Neural progenitor cell (in vitro differentiated cells): ENCODE measurements at regions not wholly inside any gene's neighbourhood (a gene's known extent, or its start where the extent isn't known, plus 50 kb on each side); places are given as distances from the start of the nearest gene placed in this dataset.

Experiments
- DNase-seq: peaks from one replicate; pipeline ENCODE4 v3.0.0-alpha.2; 2016; ENCODE audit warnings: low spot score
- H2AFZ ChIP-seq: fragments of 200-600 bp; sonication (generic); replicated peaks from 2 replicates; pipeline ENCODE4 v1.6.1; 2016; ENCODE audit warnings: antibody characterized with exemption
- H3F3A ChIP-seq: fragments of 200-600 bp; sonication (generic); 2 replicates; pipeline ENCODE4 v1.6.1; 2016; ENCODE audit warnings: antibody characterized with exemption, low read depth
- H3K27ac ChIP-seq: fragments of 200-600 bp; sonication (generic); 2 replicates; pipeline ENCODE4 v1.5.1; 2016; ENCODE audit warnings: mild to moderate bottlenecking
- H3K27me3 ChIP-seq: fragments of 200-600 bp; sonication (generic); 2 replicates; pipeline ENCODE4 v1.6.1; 2016; ENCODE audit warnings: mild to moderate bottlenecking, moderate library complexity
- H3K36me3 ChIP-seq: fragments of 200-600 bp; sonication (generic); 2 replicates; pipeline ENCODE4 v1.5.1; 2016
- H3K4me1 ChIP-seq: fragments of 200-600 bp; sonication (generic); 2 replicates; pipeline ENCODE4 v1.6.1; 2016; ENCODE audit warnings: mixed run types
- H3K4me2 ChIP-seq: fragments of 200-600 bp; sonication (generic); 2 replicates; pipeline ENCODE4 v1.6.1; 2016
- H3K4me3 ChIP-seq: fragments of 200-600 bp; sonication (generic); 2 replicates; pipeline ENCODE4 v1.5.1; 2016
- H3K79me2 ChIP-seq: fragments of 200-600 bp; sonication (generic); 2 replicates; pipeline ENCODE4 v1.6.1; 2016; ENCODE audit warnings: low read depth
- H3K9ac ChIP-seq: fragments of 200-600 bp; sonication (generic); 2 replicates; pipeline ENCODE4 v1.6.1; 2016
- H3K9me3 ChIP-seq: fragments of 200-600 bp; sonication (generic); 2 replicates; pipeline ENCODE4 v1.5.1; 2016; ENCODE audit warnings: low read depth
- H4K20me1 ChIP-seq: fragments of 200-600 bp; sonication (generic); 2 replicates; pipeline ENCODE4 v1.6.1; 2016; ENCODE audit warnings: low read depth
- H3K27ac Mint-ChIP-seq: 3 replicates; pipeline ENCODE4 v1.8.0; 2021; ENCODE audit warnings: mixed read lengths
- H3K27me3 Mint-ChIP-seq: 2 replicates; pipeline ENCODE4 v1.8.0; 2022; ENCODE audit warnings: low read depth, mild to moderate bottlenecking, inconsistent platforms, moderate library complexity, mixed read lengths; ENCODE audit not compliant: insufficient read depth
- H3K36me3 Mint-ChIP-seq: 3 replicates; pipeline ENCODE4 v1.8.0; 2021; ENCODE audit warnings: mixed read lengths
- H3K4me1 Mint-ChIP-seq: 3 replicates; pipeline ENCODE4 v1.8.0; 2021; ENCODE audit warnings: mixed read lengths
- H3K4me3 Mint-ChIP-seq: 3 replicates; pipeline ENCODE4 v1.8.0; 2021; ENCODE audit warnings: mild to moderate bottlenecking, moderate library complexity, mixed read lengths
- H3K9me3 Mint-ChIP-seq: 3 replicates; pipeline ENCODE4 v1.8.0; 2020; ENCODE audit warnings: mixed read lengths
- EZH2 ChIP-seq: fragments of 200-600 bp; sonication (generic); IDR thresholded peaks from 2 replicates; pipeline ENCODE4 v1.6.1; 2017; ENCODE audit warnings: antibody characterized with exemption, mild to moderate bottlenecking, moderate library complexity
- EZH2phosphoT487 ChIP-seq: fragments of 200-600 bp; sonication (generic); IDR thresholded peaks from 2 replicates; pipeline ENCODE4 v1.6.1; 2017; ENCODE audit warnings: antibody characterized with exemption
- TF ChIP-seq, protein P1 (sequence below): fragments of 200-600 bp; sonication (generic); IDR thresholded peaks from 2 replicates; pipeline ENCODE4 v1.5.1; 2017; ENCODE audit warnings: antibody characterized with exemption, mild to moderate bottlenecking

GRCh38 chr2:220081171-220081570, 453.7 kb downstream of the SLC4A3 start:
- Mint-ChIP-seq H3K27me3 (peaks cover 4% of the 10 kb centered on the region), H3K4me3 (no peak overlapping the region), H3K27ac (no peak overlapping the region), H3K36me3 (no peaks in the 10 kb centered on the region), H3K9me3 (peaks cover 4% of the 10 kb centered on the region), H3K4me1 (peaks cover 59% of the 10 kb centered on the region)
- H3K36me3 ChIP-seq: no peaks in the 10 kb centered on the region
- peaks cover 49% of the 10 kb centered on the region for H3K4me1 ChIP-seq
- DNase-seq: peak; percentile 51
- H3K79me2 ChIP-seq: no peaks in the 10 kb centered on the region
- H3F3A ChIP-seq: peaks cover 12% of the 10 kb centered on the region
- H3K4me2 ChIP-seq: peak overlapping the region; percentile 8
- H2AFZ ChIP-seq: no peak overlapping the region
- TF ChIP-seq EZH2phosphoT487 (no peak), EZH2 (no peak)
- TF ChIP-seq, protein P1, sequence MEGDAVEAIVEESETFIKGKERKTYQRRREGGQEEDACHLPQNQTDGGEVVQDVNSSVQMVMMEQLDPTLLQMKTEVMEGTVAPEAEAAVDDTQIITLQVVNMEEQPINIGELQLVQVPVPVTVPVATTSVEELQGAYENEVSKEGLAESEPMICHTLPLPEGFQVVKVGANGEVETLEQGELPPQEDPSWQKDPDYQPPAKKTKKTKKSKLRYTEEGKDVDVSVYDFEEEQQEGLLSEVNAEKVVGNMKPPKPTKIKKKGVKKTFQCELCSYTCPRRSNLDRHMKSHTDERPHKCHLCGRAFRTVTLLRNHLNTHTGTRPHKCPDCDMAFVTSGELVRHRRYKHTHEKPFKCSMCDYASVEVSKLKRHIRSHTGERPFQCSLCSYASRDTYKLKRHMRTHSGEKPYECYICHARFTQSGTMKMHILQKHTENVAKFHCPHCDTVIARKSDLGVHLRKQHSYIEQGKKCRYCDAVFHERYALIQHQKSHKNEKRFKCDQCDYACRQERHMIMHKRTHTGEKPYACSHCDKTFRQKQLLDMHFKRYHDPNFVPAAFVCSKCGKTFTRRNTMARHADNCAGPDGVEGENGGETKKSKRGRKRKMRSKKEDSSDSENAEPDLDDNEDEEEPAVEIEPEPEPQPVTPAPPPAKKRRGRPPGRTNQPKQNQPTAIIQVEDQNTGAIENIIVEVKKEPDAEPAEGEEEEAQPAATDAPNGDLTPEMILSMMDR: no peak
- no peaks in the 10 kb centered on the region for H4K20me1 ChIP-seq
- H3K4me3 ChIP-seq: no peak overlapping the region
- H3K27ac ChIP-seq: no peak overlapping the region
- no peaks in the 10 kb centered on the region for H3K9me3 ChIP-seq
- H3K9ac ChIP-seq: no peak overlapping the region
- peaks cover 9% of the 10 kb centered on the region for H3K27me3 ChIP-seq

DNA sequence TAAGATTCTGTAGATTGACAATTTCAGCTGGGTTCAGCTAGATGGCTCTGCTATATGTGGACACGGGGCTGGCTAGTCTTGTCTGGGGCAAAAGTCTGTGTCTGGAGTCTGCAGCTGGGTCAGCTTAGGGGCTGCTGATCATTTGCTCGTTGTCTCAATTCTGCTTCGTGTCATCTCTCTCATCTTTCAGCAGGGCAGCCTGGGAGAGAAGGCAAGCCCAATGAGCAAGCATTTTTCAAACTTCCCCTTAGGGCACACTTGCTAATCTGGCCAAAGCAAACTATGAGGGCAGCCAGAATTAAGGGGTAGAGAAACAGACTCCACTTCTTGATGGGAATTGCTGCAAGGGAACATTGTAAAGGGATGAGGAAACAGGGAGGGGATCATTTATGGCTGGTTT, 462.6 kb downstream of the SLC4A3 start:
- Mint-ChIP-seq H3K36me3 (no peaks in the 10 kb centered on the region), H3K4me1 (peaks cover 4% of the 10 kb centered on the region), H3K4me3 (no peak overlapping the region), H3K9me3 (peaks cover 2% of the 10 kb centered on the region), H3K27ac (peak overlapping the region; percentile 88), H3K27me3 (peaks cover 6% of the 10 kb centered on the region)
- Histone ChIP-seq H3K79me2 (no peaks in the 10 kb centered on the region), H3K4me2 (no peak overlapping the region), H3K4me3 (no peak overlapping the region), H4K20me1 (no peaks in the 10 kb centered on the region), H3K4me1 (peaks cover 11% of the 10 kb centered on the region), H3F3A (no peaks in the 10 kb centered on the region), H3K27ac (no peak overlapping the region), H3K9ac (no peak overlapping the region), H3K9me3 (no peaks in the 10 kb centered on the region), H2AFZ (no peak overlapping the region), H3K36me3 (no peaks in the 10 kb centered on the region), H3K27me3 (no peaks in the 10 kb centered on the region)
- no peak for DNase-seq
- no peak for TF ChIP-seq EZH2phosphoT487
- TF ChIP-seq EZH2: no peak
- TF ChIP-seq, protein P1: no peak

GRCh38 chr2:220096406-220096805, 469.0 kb downstream of the SLC4A3 start:
- Histone ChIP-seq H2AFZ (no peak overlapping the region), H3K9ac (no peak overlapping the region), H3K36me3 (no peaks in the 10 kb centered on the region), H3K4me1 (peaks cover 9% of the 10 kb centered on the region), H3K4me3 (no peak overlapping the region), H3K4me2 (no peak overlapping the region), H3K9me3 (no peaks in the 10 kb centered on the region), H3K79me2 (no peaks in the 10 kb centered on the region), H3K27me3 (no peaks in the 10 kb centered on the region), H4K20me1 (no peaks in the 10 kb centered on the region), H3F3A (no peaks in the 10 kb centered on the region), H3K27ac (no peak overlapping the region)
- peaks cover 6% of the 10 kb centered on the region for H3K27me3 Mint-ChIP-seq
- H3K36me3 Mint-ChIP-seq: no peaks in the 10 kb centered on the region
- no peaks in the 10 kb centered on the region for H3K4me1 Mint-ChIP-seq
- no peak overlapping the region for H3K4me3 Mint-ChIP-seq
- TF ChIP-seq EZH2phosphoT487: no peak
- TF ChIP-seq EZH2: no peak
- TF ChIP-seq, protein P1: no peak
- no peak for DNase-seq
- no peak overlapping the region for H3K27ac Mint-ChIP-seq
- H3K9me3 Mint-ChIP-seq: peaks cover 4% of the 10 kb centered on the region
